ENCODE measurements at regions not wholly inside any gene's neighbourhood (a gene's known extent, or its start where the extent isn't known, plus 50 kb on each side); places are given as distances from the start of the nearest gene placed in this dataset.

- TF ChIP-seq CTCF (conservative IDR thresholded peaks at IDR 0.05 in 1 of 2, IDR thresholded peaks at IDR 0.05 in 1 of 2; ENCODE audit: low read depth in 1 of 2, low read length in 2 of 2) (no peak), EZH2 (IDR thresholded peaks at IDR 0.05; ENCODE audit: low read length, missing control alignments) (no peak)
Observed at GRCh38 chr1:239438891-239439290, 52.5 kb downstream of the CHRM3 start.
